ENCODE measurements at regions not wholly inside any gene's neighbourhood (a gene's known extent, or its start where the extent isn't known, plus 50 kb on each side); places are given as distances from the start of the nearest gene placed in this dataset.

GRCh38 chr14:35231207-35231760, 60.9 kb upstream of the PSMA6 start:
- TF ChIP-seq, protein P1, sequence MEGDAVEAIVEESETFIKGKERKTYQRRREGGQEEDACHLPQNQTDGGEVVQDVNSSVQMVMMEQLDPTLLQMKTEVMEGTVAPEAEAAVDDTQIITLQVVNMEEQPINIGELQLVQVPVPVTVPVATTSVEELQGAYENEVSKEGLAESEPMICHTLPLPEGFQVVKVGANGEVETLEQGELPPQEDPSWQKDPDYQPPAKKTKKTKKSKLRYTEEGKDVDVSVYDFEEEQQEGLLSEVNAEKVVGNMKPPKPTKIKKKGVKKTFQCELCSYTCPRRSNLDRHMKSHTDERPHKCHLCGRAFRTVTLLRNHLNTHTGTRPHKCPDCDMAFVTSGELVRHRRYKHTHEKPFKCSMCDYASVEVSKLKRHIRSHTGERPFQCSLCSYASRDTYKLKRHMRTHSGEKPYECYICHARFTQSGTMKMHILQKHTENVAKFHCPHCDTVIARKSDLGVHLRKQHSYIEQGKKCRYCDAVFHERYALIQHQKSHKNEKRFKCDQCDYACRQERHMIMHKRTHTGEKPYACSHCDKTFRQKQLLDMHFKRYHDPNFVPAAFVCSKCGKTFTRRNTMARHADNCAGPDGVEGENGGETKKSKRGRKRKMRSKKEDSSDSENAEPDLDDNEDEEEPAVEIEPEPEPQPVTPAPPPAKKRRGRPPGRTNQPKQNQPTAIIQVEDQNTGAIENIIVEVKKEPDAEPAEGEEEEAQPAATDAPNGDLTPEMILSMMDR (IDR thresholded peaks at IDR 0.05; ENCODE audit: borderline replicate concordance): no peak
- Histone ChIP-seq H3K4me3 (no peak overlapping the region), H3K27me3 (ENCODE audit: low read depth) (no peaks in the 10 kb centered on the region), H3K4me1 (no peaks in the 10 kb centered on the region), H3K36me3 (no peaks in the 10 kb centered on the region), H3K9me3 (replicated peaks) (no peaks in the 10 kb centered on the region), H3K27ac (replicated peaks) (no peak overlapping the region)
- intact Hi-C loops (cut with micrococcal nuclease): no loop called here
- no peak for DNase-seq

DNA sequence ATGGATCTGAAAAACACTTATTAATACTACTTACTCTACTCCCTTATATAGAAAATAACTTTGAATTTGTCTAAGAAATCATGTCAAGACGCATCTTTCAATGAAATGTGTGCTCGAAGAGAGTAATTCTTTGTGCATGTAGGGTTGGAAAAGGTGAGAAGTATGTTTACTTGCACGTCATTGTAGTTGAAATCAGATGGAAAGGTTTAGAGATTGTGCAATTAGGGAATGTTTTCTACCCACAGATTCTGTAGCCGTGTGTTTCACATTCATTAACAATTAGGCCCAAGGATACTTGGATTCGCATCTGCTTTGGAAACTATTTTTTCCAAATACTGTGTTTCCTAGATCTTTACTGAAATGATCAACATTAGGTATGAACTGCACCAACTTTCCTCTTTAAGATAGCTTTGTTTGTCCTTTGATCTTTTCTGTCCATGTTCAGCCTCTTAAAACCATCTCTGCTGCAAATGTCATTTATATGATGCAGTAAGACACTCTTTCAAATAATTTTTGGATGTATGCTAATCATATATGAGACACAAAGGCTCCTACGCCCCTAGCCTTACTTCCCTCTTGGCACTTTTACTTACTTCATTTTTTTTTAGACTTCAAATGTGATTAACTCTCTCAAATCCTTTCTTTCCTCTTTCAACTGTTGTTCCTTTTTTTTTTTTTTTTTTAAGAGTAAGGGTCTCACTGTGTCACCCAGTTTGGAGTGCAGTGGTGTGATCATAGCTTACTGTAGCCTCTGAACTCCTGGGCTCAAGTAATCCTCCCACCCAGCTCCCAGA, 58.0 kb upstream of the PSMA6 start:
- H3K36me3 ChIP-seq: no peaks in the 10 kb centered on the region
- intact Hi-C loops (cut with micrococcal nuclease): no loop called here
- TF ChIP-seq, protein P1 (IDR thresholded peaks at IDR 0.05; ENCODE audit: borderline replicate concordance): no peak

GRCh38 chr14:35235840-35236239, 56.3 kb upstream of the PSMA6 start:
- no peaks in the 10 kb centered on the region for H3K4me1 ChIP-seq
- H3K9me3 ChIP-seq (replicated peaks): no peaks in the 10 kb centered on the region
- no peak for DNase-seq
- H3K4me3 ChIP-seq: no peak overlapping the region
- H3K27ac ChIP-seq (replicated peaks): no peak overlapping the region
- intact Hi-C loops (cut with micrococcal nuclease): no loop called here
- TF ChIP-seq, protein P1 (IDR thresholded peaks at IDR 0.05; ENCODE audit: borderline replicate concordance): no peak
- no peaks in the 10 kb centered on the region for H3K27me3 ChIP-seq (ENCODE audit: low read depth)
- H3K36me3 ChIP-seq: no peaks in the 10 kb centered on the region

More for the DNA sequence above, 58.0 kb upstream of the PSMA6 start:
- Histone ChIP-seq H3K27me3 (ENCODE audit: low read depth) (no peaks in the 10 kb centered on the region), H3K9me3 (replicated peaks) (no peaks in the 10 kb centered on the region), H3K4me1 (no peaks in the 10 kb centered on the region), H3K4me3 (no peak overlapping the region), H3K27ac (replicated peaks) (no peak overlapping the region)
- DNase-seq: no peak

DNA sequence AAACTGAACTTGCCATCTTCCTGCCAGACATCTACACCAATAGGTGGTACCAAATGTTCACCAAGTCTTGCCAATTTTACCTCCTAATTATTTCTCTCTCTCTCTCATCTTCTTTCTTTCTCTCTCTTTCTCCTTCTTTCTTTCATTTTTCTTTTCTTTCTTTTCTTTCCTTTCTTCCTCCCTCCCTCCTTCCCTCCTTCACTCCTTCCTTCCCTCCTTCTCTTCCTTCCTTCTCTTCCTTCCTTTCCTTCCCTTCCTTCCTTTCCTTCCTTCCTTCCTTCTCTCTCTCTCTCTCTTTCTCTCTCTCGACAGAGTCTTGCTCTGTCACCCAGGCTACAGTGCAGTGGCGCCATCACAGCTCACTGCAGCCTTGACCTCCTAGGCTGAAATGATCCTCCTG, 55.4 kb upstream of the PSMA6 start:
- no peaks in the 10 kb centered on the region for H3K36me3 ChIP-seq
- no peaks in the 10 kb centered on the region for H3K27me3 ChIP-seq (ENCODE audit: low read depth)
- TF ChIP-seq, protein P1 (IDR thresholded peaks at IDR 0.05; ENCODE audit: borderline replicate concordance): no peak
- no peaks in the 10 kb centered on the region for H3K9me3 ChIP-seq (replicated peaks)
- H3K4me3 ChIP-seq: no peak overlapping the region
- H3K27ac ChIP-seq (replicated peaks): no peak overlapping the region
- intact Hi-C loops (cut with micrococcal nuclease): no loop called here
- no peak for DNase-seq
- H3K4me1 ChIP-seq: no peaks in the 10 kb centered on the region

- Histone ChIP-seq H3K4me3 (no peak overlapping the region), H3K27ac (replicated peaks) (no peak overlapping the region), H3K27me3 (ENCODE audit: low read depth) (no peaks in the 10 kb centered on the region), H3K36me3 (no peaks in the 10 kb centered on the region), H3K4me1 (no peaks in the 10 kb centered on the region), H3K9me3 (replicated peaks) (no peaks in the 10 kb centered on the region)
- TF ChIP-seq, protein P1 (IDR thresholded peaks at IDR 0.05; ENCODE audit: borderline replicate concordance): no peak
- no peak for DNase-seq
- intact Hi-C loops (cut with micrococcal nuclease): no loop called here
These were observed 52.0 kb upstream of the PSMA6 start for GRCh38 chr14:35240231-35240630.

All from left ventricle myocardium inferior (tissue), 1 donor.